AG09309 (cell line): ENCODE measurements at regions not wholly inside any gene's neighbourhood (a gene's known extent, or its start where the extent isn't known, plus 50 kb on each side); places are given as distances from the start of the nearest gene placed in this dataset.

Experiments
- DNase-seq: peaks from one replicate; pipeline ENCODE4 v3.0.0-alpha.2; 2010; ENCODE audit warnings: low read depth
- H3K4me3 ChIP-seq: 2 replicates; pipeline ENCODE4 v1.5.1; 2011; ENCODE audit warnings: mild to moderate bottlenecking, low read depth, low read length, moderate library complexity; ENCODE audit not compliant: control insufficient read depth
- CTCF ChIP-seq: IDR thresholded peaks from 2 replicates; pipeline ENCODE4 v1.5.1; 2011; ENCODE audit warnings: mild to moderate bottlenecking, low read depth, low read length, inconsistent platforms; ENCODE audit not compliant: insufficient read depth, control insufficient read depth; ENCODE audit errors: missing control alignments

GRCh38 chr13:48761256-48761655 lies 107.5 kb downstream of the CYSLTR2 start:
- TF ChIP-seq CTCF = no peak
- no peak overlapping the region for H3K4me3 ChIP-seq
- no peak for DNase-seq

- TF ChIP-seq CTCF = peak; percentile 99
- DNase-seq = peak; percentile 84
- H3K4me3 ChIP-seq = no peak overlapping the region
These were observed 115.5 kb downstream of the CYSLTR2 start for GRCh38 chr13:48769107-48769704.

GRCh38 chr13:48770372-48770771 lies 116.6 kb downstream of the CYSLTR2 start:
- TF ChIP-seq CTCF = no peak
- DNase-seq = no peak
- H3K4me3 ChIP-seq = no peak overlapping the region

- no peak overlapping the region for H3K4me3 ChIP-seq
- no peak for DNase-seq
- no peak for TF ChIP-seq CTCF
These were observed 119.2 kb downstream of the CYSLTR2 start for GRCh38 chr13:48772908-48773307.

- H3K4me3 ChIP-seq = no peak overlapping the region
- no peak for DNase-seq
- TF ChIP-seq CTCF = no peak
These were observed 120.0 kb downstream of the CYSLTR2 start for GRCh38 chr13:48773531-48774275.

GRCh38 chr13:48775285-48775684 lies 121.6 kb downstream of the CYSLTR2 start:
- DNase-seq = peak; percentile 73
- no peak overlapping the region for H3K4me3 ChIP-seq
- no peak for TF ChIP-seq CTCF
